ENCODE measurements at regions not wholly inside any gene's neighbourhood (a gene's known extent, or its start where the extent isn't known, plus 50 kb on each side); places are given as distances from the start of the nearest gene placed in this dataset.
"Not testable (repeated sequence)": the region's sequence is repeated elsewhere in the genome, so short reads cannot be mapped to it uniquely, and the experiment has no call there.

GRCh38 chrY:13627323-13627722 is 76.4 kb upstream of the TMSB4Y start:
- not testable (repeated sequence) for H3K36me3 Mint-ChIP-seq (ENCODE audit: insufficient read depth); ATAC-seq (replicated peaks; ENCODE audit: extremely low read depth, poor library complexity, severe bottlenecking); H3K27ac Mint-ChIP-seq (ENCODE audit: low read depth); H3K9me3 Mint-ChIP-seq; DNase-seq (ENCODE audit: low spot score in 2 of 2); H3K4me1 Mint-ChIP-seq; H3K4me3 Mint-ChIP-seq
- H3K27me3 Mint-ChIP-seq, result peaks cover 12% of the 10 kb centered on the region

- H3K4me1 Mint-ChIP-seq, result no peaks in the 10 kb centered on the region
- no peak overlapping the region for H3K27ac Mint-ChIP-seq (ENCODE audit: low read depth)
- H3K36me3 Mint-ChIP-seq (ENCODE audit: insufficient read depth), result peaks cover 1% of the 10 kb centered on the region
- ATAC-seq (replicated peaks; ENCODE audit: extremely low read depth, poor library complexity, severe bottlenecking) (no peak), DNase-seq (ENCODE audit: low spot score in 2 of 2) (no peak)
- no peak overlapping the region for H3K4me3 Mint-ChIP-seq
- H3K27me3 Mint-ChIP-seq, result peaks cover 47% of the 10 kb centered on the region
- H3K9me3 Mint-ChIP-seq, result no peaks in the 10 kb centered on the region
Observed at GRCh38 chrY:13615943-13616304, 87.8 kb upstream of the TMSB4Y start.

- Mint-ChIP-seq H3K4me3 (no peak overlapping the region), H3K27ac (ENCODE audit: low read depth) (no peak overlapping the region), H3K27me3 (peaks cover 47% of the 10 kb centered on the region), H3K36me3 (ENCODE audit: insufficient read depth) (peaks cover 1% of the 10 kb centered on the region), H3K4me1 (no peaks in the 10 kb centered on the region), H3K9me3 (no peaks in the 10 kb centered on the region)
- ATAC-seq (replicated peaks; ENCODE audit: extremely low read depth, poor library complexity, severe bottlenecking) (no peak), DNase-seq (ENCODE audit: low spot score in 2 of 2) (no peak)
Observed at GRCh38 chrY:13615301-13615942, 88.3 kb upstream of the TMSB4Y start.

- DNase-seq (ENCODE audit: low spot score in 2 of 2) (no peak), ATAC-seq (replicated peaks; ENCODE audit: extremely low read depth, poor library complexity, severe bottlenecking) (no peak)
- H3K36me3 Mint-ChIP-seq (ENCODE audit: insufficient read depth), result peaks cover 1% of the 10 kb centered on the region
- H3K27ac Mint-ChIP-seq (ENCODE audit: low read depth), result no peak overlapping the region
- H3K9me3 Mint-ChIP-seq, result no peaks in the 10 kb centered on the region
- peaks cover 26% of the 10 kb centered on the region for H3K27me3 Mint-ChIP-seq
- no peak overlapping the region for H3K4me3 Mint-ChIP-seq
- H3K4me1 Mint-ChIP-seq, result no peaks in the 10 kb centered on the region
Observed at GRCh38 chrY:13612916-13613315, 90.8 kb upstream of the TMSB4Y start.

- Mint-ChIP-seq H3K27ac (ENCODE audit: low read depth) (no peak overlapping the region), H3K27me3 (peaks cover 18% of the 10 kb centered on the region), H3K9me3 (no peaks in the 10 kb centered on the region), H3K4me3 (no peak overlapping the region), H3K4me1 (no peaks in the 10 kb centered on the region), H3K36me3 (ENCODE audit: insufficient read depth) (peaks cover 1% of the 10 kb centered on the region)
- ATAC-seq (replicated peaks; ENCODE audit: extremely low read depth, poor library complexity, severe bottlenecking) (no peak), DNase-seq (ENCODE audit: low spot score in 2 of 2) (no peak)
Observed at GRCh38 chrY:13611965-13612364, 91.7 kb upstream of the TMSB4Y start.

GRCh38 chrY:13592450-13592849 is 111.2 kb upstream of the TMSB4Y start:
- Mint-ChIP-seq H3K9me3 (no peaks in the 10 kb centered on the region), H3K27me3 (no peaks in the 10 kb centered on the region), H3K36me3 (ENCODE audit: insufficient read depth) (no peaks in the 10 kb centered on the region), H3K27ac (ENCODE audit: low read depth) (no peak overlapping the region), H3K4me1 (no peaks in the 10 kb centered on the region), H3K4me3 (no peak overlapping the region)
- DNase-seq (ENCODE audit: low spot score in 2 of 2) (no peak), ATAC-seq (replicated peaks; ENCODE audit: extremely low read depth, poor library complexity, severe bottlenecking) (no peak)

- ATAC-seq (replicated peaks; ENCODE audit: extremely low read depth, poor library complexity, severe bottlenecking); H3K4me3 Mint-ChIP-seq; DNase-seq (ENCODE audit: low spot score in 2 of 2); H3K9me3 Mint-ChIP-seq; H3K36me3 Mint-ChIP-seq (ENCODE audit: insufficient read depth); H3K4me1 Mint-ChIP-seq; H3K27ac Mint-ChIP-seq (ENCODE audit: low read depth): not testable (repeated sequence)
- peaks cover 39% of the 10 kb centered on the region for H3K27me3 Mint-ChIP-seq
Observed at GRCh38 chrY:13570931-13571330, 91.1 kb upstream of the UTY start.

GRCh38 chrY:13567186-13567585 is 87.4 kb upstream of the UTY start:
- Mint-ChIP-seq H3K36me3 (ENCODE audit: insufficient read depth) (peaks cover 2% of the 10 kb centered on the region), H3K27me3 (peaks cover 20% of the 10 kb centered on the region), H3K9me3 (no peaks in the 10 kb centered on the region), H3K4me3 (no peak overlapping the region), H3K27ac (ENCODE audit: low read depth) (no peak overlapping the region), H3K4me1 (no peaks in the 10 kb centered on the region)
- DNase-seq (ENCODE audit: low spot score in 2 of 2), result no peak
- no peak for ATAC-seq (replicated peaks; ENCODE audit: extremely low read depth, poor library complexity, severe bottlenecking)

- DNase-seq (ENCODE audit: low spot score in 2 of 2), result no peak
- H3K9me3 Mint-ChIP-seq, result no peaks in the 10 kb centered on the region
- H3K4me1 Mint-ChIP-seq, result peaks cover 12% of the 10 kb centered on the region
- H3K27me3 Mint-ChIP-seq, result no peaks in the 10 kb centered on the region
- no peaks in the 10 kb centered on the region for H3K36me3 Mint-ChIP-seq (ENCODE audit: insufficient read depth)
- no peak overlapping the region for H3K27ac Mint-ChIP-seq (ENCODE audit: low read depth)
- no peak overlapping the region for H3K4me3 Mint-ChIP-seq
- no peak for ATAC-seq (replicated peaks; ENCODE audit: extremely low read depth, poor library complexity, severe bottlenecking)
Observed at GRCh38 chrY:13554949-13555348, 75.1 kb upstream of the UTY start.

- no peaks in the 10 kb centered on the region for H3K36me3 Mint-ChIP-seq (ENCODE audit: insufficient read depth)
- H3K4me1 Mint-ChIP-seq, result peaks cover 12% of the 10 kb centered on the region
- ATAC-seq (replicated peaks; ENCODE audit: extremely low read depth, poor library complexity, severe bottlenecking), result no peak
- H3K9me3 Mint-ChIP-seq, result no peaks in the 10 kb centered on the region
- H3K27me3 Mint-ChIP-seq, result no peaks in the 10 kb centered on the region
- H3K4me3 Mint-ChIP-seq, result peak overlapping the region; percentile 49
- H3K27ac Mint-ChIP-seq (ENCODE audit: low read depth), result no peak overlapping the region
- DNase-seq (ENCODE audit: low spot score in 2 of 2), result no peak
Observed at GRCh38 chrY:13552393-13553116, 72.7 kb upstream of the UTY start.

- Mint-ChIP-seq H3K27me3 (no peaks in the 10 kb centered on the region), H3K27ac (ENCODE audit: low read depth) (no peak overlapping the region), H3K4me3 (no peak overlapping the region), H3K4me1 (peaks cover 12% of the 10 kb centered on the region), H3K36me3 (ENCODE audit: insufficient read depth) (no peaks in the 10 kb centered on the region), H3K9me3 (no peaks in the 10 kb centered on the region)
- DNase-seq (ENCODE audit: low spot score in 2 of 2) (no peak), ATAC-seq (replicated peaks; ENCODE audit: extremely low read depth, poor library complexity, severe bottlenecking) (no peak)
Observed at GRCh38 chrY:13551246-13551645, 71.4 kb upstream of the UTY start.

- H3K27me3 Mint-ChIP-seq, result peaks cover 13% of the 10 kb centered on the region
- H3K4me1 Mint-ChIP-seq, result no peaks in the 10 kb centered on the region
- H3K4me3 Mint-ChIP-seq, result no peak overlapping the region
- peaks cover 4% of the 10 kb centered on the region for H3K36me3 Mint-ChIP-seq (ENCODE audit: insufficient read depth)
- ATAC-seq (replicated peaks; ENCODE audit: extremely low read depth, poor library complexity, severe bottlenecking) (no peak), DNase-seq (ENCODE audit: low spot score in 2 of 2) (no peak)
- peaks cover 14% of the 10 kb centered on the region for H3K9me3 Mint-ChIP-seq
- no peak overlapping the region for H3K27ac Mint-ChIP-seq (ENCODE audit: low read depth)
Observed at GRCh38 chrY:13544491-13544890, 64.7 kb upstream of the UTY start.

GRCh38 chrY:13537919-13538318 is 58.1 kb upstream of the UTY start:
- ATAC-seq (replicated peaks; ENCODE audit: extremely low read depth, poor library complexity, severe bottlenecking) (no peak), DNase-seq (ENCODE audit: low spot score in 2 of 2) (no peak)
- peaks cover 1% of the 10 kb centered on the region for H3K36me3 Mint-ChIP-seq (ENCODE audit: insufficient read depth)
- H3K27me3 Mint-ChIP-seq, result peaks cover 23% of the 10 kb centered on the region
- H3K27ac Mint-ChIP-seq (ENCODE audit: low read depth), result no peak overlapping the region
- H3K9me3 Mint-ChIP-seq, result peaks cover 11% of the 10 kb centered on the region
- no peak overlapping the region for H3K4me3 Mint-ChIP-seq
- no peaks in the 10 kb centered on the region for H3K4me1 Mint-ChIP-seq

All from central memory CD8-positive, alpha-beta T cell (primary cell).